ENCODE measurements at regions not wholly inside any gene's neighbourhood (a gene's known extent, or its start where the extent isn't known, plus 50 kb on each side); places are given as distances from the start of the nearest gene placed in this dataset.
"Not testable (repeated sequence)": the region's sequence is repeated elsewhere in the genome, so short reads cannot be mapped to it uniquely, and the experiment has no call there.

DNA sequence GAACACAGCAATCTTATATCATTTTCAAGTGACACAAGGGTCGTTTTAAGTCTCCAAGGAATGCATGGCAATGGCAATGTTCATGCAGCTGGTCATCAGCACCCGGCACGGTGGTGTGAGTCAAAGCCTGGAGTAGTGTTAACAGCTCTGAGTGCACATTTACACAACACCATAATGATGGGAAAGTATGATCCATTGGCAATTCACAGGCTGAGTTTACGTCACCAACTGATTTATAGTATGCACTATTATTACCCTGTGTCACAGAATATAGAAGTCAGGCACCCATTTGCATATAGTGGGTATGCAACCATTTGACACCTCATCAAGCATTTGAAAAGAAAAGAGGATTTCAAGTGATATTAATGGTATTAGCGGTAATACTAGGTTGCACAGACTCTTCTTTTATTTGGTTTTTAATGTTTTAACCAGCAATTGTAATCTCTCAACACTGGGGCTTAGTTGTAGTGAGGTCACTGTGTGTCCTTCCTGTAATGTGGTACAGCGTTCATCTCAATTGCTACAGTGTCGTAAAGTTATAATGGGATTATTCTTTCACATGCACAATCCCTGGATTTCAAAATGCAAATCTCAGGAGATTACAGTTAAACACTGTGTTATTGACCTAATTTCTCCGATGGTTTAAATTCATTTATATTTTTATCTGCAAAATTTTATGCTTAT, 113.8 kb downstream of the C3orf38 start:
- Mint-ChIP-seq H3K4me3 (no peak overlapping the region), H3K27me3 (no peaks in the 10 kb centered on the region), H3K27ac (no peak overlapping the region), H3K4me1 (no peaks in the 10 kb centered on the region), H3K9me3 (no peaks in the 10 kb centered on the region)
- ATAC-seq (no peak), DNase-seq (no peak)

DNA sequence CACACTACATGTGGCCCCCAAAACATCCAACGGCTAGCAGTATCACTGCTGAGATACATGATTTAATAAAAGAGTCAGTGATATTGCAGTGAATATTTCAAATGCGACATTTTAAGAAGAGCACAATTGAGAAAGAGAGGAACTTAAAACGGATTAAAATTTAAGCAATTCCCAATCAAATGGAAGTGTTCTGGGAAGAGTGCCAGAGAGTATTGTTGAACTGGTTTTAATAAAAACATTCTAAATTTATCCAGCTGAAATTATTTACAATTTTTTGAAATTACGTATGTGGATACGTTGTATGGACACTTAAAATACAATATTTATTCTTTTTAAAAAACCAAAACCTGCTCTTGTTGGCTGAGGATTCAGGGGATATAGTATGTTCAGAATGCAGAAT, 117.7 kb downstream of the C3orf38 start:
- no peak for DNase-seq
- Mint-ChIP-seq H3K27ac (no peak overlapping the region), H3K27me3 (no peaks in the 10 kb centered on the region), H3K4me3 (no peak overlapping the region), H3K4me1 (no peaks in the 10 kb centered on the region), H3K9me3 (no peaks in the 10 kb centered on the region)
- ATAC-seq = no peak

DNA sequence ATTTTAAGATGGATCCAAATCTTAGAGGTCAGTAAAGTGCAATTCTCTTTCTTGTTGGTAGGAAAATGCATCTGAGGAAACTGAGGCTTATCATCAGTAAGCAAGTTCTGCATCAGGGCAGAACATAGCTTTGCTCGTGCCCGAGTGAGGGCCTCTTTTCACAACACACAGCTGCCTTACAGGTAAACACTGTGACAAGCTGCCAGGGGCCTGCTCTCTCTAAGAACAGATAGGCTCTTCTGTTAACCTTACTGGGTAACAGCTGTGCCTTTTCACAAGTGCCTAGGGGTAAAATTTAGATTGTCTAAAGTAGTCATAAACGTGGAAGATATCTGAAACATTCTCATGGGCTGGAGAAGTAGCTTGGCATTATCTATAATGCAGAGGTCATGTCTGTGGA, 118.1 kb downstream of the C3orf38 start:
- DNase-seq (no peak), ATAC-seq (no peak)
- Mint-ChIP-seq H3K4me3 (no peak overlapping the region), H3K4me1 (no peaks in the 10 kb centered on the region), H3K27me3 (no peaks in the 10 kb centered on the region), H3K27ac (no peak overlapping the region), H3K9me3 (no peaks in the 10 kb centered on the region)

DNA sequence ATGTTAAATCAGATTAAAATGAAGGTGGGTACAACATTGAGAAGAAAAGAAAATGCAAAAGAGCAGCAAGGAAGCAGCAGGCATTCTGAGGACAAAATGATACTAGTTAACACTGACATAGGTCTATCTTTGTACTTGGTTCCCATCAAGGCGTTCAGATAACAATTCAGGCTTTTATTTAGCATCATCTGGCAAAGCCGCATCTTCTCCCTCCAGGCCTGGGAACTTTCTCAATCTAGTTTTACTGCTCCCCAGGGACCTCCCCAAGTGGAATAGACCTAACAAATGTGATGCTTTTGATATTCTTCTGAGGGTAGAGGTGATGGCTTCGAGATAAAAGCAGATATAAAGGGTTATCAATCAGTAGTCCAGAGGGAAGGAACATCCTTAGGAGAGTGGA, 130.6 kb downstream of the C3orf38 start:
- Mint-ChIP-seq H3K27ac (no peak overlapping the region), H3K4me1 (no peaks in the 10 kb centered on the region), H3K27me3 (no peaks in the 10 kb centered on the region), H3K4me3 (no peak overlapping the region), H3K9me3 (no peaks in the 10 kb centered on the region)
- DNase-seq = no peak
- ATAC-seq = no peak

DNA sequence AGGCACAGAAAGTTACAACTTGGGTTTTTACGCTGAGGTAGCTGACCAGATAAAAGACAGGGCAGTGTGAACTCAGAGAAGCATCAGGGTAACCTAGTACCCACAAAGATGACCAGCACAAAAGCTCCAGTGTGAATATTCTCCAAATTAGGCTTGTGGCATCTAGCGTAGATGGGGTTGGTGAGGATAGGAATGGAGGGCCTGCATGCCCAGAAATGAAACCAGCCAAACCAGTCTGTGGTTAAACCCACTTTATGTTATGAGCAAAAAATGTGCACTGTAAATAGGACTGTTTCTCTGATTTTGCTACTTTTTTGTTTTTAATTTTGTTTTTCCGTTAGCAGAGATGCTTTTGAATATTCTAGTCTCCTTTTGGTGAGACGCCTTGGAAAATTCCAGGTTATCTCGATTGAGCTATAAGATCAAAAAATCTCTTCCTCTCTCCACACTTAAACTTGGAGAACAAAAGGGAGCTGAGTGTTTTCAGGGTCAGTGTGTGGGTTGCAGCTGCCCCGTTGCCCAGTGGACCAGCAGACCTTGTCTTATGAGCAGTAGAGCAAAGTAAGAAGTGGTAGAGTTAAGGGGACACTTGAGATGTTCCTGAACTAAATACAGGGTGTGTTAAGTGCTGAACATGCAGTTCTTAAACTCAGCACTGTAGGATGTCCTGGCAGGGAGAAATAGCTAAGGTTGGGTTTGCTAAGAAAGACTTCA, 132.9 kb downstream of the C3orf38 start:
- Mint-ChIP-seq H3K9me3 (no peaks in the 10 kb centered on the region), H3K4me1 (no peaks in the 10 kb centered on the region), H3K4me3 (no peak overlapping the region), H3K27me3 (no peaks in the 10 kb centered on the region), H3K27ac (no peak overlapping the region)
- no peak for ATAC-seq
- no peak for DNase-seq

DNA sequence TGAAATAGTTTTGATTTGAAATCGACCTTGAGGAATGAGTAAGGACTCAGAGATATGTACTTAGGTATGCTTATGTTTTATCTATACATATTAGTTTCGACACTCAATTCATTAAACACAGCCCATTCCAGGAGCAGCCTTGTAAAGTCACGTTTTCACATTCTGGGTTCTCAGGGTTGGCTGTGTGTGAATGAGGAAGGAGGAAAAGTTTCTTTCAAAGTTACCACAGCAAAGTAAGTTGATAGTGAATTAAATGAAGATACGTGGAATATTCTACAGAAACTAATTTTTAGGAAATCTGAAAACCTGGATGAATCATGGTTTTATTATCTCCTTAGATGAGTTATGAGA, 133.5 kb downstream of the C3orf38 start:
- no peaks in the 10 kb centered on the region for H3K27me3 Mint-ChIP-seq
- no peak for ATAC-seq
- H3K4me1 Mint-ChIP-seq = no peaks in the 10 kb centered on the region
- no peaks in the 10 kb centered on the region for H3K9me3 Mint-ChIP-seq
- no peak for DNase-seq
- no peak overlapping the region for H3K4me3 Mint-ChIP-seq
- no peak overlapping the region for H3K27ac Mint-ChIP-seq

DNA sequence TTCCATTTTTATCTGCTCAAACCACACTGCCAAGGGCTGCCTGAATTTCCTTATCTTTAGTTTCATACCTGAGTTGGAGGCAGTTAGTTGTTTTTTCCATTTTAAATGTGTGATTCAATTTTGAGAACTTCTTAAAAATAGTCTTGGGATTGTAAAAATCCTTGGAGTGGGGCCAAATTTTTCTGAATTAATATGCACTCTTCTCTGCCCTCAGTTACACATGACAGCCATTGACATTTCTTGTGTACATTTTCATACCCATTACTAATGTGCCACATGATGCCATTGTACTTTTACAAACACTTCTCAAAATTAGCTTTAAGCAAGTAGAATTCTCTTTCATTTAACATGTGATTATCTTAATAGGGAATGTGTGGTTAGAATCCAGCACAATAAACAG, 141.7 kb downstream of the C3orf38 start:
- Mint-ChIP-seq H3K4me3 (no peak overlapping the region), H3K4me1 (no peaks in the 10 kb centered on the region), H3K27ac (no peak overlapping the region), H3K9me3 (peaks cover 0 to 9% of the 10 kb centered on the region in 2 donors), H3K27me3 (no peaks in the 10 kb centered on the region)
- DNase-seq = no peak
- ATAC-seq = no peak

DNA sequence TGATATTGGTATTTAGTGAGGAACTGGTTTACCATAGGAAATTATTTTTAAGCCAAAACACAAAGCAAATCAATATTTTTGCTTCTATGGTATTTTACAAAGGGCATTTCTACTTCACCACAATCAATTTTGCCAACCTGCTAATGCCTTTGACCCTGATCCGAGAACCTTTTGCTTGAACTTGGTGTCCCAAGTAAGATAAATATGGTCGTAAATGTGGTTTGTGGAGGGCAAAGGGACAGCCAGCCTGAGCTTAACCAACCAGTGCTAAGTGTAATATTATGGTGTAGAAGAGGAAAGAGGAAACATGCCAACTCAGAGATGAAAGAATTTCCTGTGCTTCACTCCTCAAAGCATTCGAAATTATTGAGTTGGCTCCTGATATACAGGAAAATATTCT, 148.4 kb downstream of the C3orf38 start:
- ATAC-seq (no peak), DNase-seq (no peak)
- H3K9me3 Mint-ChIP-seq = peaks cover 0 to 9% of the 10 kb centered on the region in 2 donors
- H3K4me3 Mint-ChIP-seq = no peak overlapping the region
- no peak overlapping the region for H3K27ac Mint-ChIP-seq
- no peaks in the 10 kb centered on the region for H3K4me1 Mint-ChIP-seq
- no peaks in the 10 kb centered on the region for H3K27me3 Mint-ChIP-seq

DNA sequence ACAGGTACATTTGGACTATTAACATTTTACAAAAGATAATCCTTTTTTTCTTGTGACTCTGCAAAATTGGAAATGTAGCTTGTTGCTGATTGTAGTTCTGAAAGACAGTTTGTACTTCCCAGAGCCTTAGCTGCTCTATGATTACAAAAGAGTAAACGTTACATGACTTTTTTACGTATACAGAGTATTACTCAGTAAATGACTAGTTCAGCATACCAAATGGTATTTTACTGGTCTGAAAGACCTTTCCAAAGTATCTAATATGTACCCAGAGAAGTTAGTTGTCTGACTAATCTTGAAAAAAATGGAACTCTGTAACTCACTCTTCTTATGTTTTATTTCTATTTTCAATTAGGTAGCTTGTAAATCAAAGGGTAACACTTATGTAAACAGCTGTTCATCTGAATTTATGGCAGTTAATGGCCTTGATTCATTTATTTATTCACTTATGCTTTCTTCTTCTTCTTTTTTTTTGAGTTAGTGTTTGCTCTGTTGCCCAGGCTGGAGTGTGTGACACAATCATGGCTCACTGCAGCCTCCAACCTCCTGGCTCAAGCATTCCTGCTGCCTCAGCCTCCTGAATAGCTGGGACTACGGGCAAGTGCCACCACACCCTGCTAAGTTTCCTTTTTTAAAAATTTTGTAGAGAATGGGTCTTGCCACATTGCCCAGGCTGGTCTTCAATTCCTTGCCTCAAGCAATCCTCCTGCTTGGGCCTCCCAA, 151.7 kb downstream of the C3orf38 start:
- Mint-ChIP-seq H3K4me3 (no peak overlapping the region), H3K27me3 (no peaks in the 10 kb centered on the region), H3K9me3 (no peaks in the 10 kb centered on the region), H3K27ac (peak overlapping the region in 1 of 2 donors; percentile 89), H3K4me1 (no peaks in the 10 kb centered on the region)
- ATAC-seq (no peak), DNase-seq (no peak)

DNA sequence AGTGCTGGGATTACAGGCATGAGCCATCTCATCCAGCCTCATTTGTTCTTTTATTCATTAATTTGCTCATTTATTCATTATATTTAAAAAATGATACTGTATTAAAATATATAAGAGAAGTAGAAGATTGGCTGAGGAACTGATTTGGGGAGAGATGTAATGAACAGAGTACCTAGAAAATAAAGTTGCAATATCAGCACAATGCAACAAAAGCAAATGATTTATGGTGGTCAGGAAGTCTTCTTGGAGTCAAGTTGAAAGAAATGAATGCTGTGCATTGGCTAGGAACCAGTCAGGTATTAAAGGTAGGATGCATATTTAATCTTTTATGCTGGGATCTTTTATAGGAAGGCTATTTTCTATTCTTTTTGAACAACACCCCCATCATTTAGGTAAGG, 152.2 kb downstream of the C3orf38 start:
- no peak for ATAC-seq
- H3K27ac Mint-ChIP-seq = no peak overlapping the region

DNA sequence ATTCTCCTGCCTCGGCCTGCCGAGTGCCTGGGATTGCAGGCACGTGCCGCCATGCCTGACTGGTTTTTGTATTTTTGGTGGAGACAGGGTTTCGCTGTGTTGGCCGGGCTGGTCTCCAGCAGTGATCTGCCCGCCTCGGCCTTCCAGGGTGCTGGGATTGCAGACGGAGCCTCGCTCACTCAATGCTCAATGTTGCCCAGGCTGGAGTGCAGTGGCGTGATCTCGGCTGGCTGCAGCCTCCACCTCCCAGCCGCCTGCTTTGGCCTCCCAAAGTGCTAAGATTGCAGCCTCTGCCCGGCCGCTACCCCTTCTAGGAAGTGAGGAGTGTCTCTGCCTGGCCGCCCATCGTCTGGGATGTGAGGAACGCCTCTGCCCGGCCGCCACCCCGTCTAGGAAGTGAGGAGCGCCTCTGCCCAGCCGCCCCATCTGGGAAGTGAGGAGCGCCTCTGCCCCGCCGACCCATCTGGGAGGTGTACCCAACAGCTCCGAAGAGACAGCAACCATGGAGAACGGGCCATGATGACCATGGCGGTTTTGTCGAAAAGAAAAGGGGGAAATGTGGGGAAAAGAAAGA, 153.7 kb downstream of the C3orf38 start:
- DNase-seq, H3K27me3 Mint-ChIP-seq, ATAC-seq, H3K9me3 Mint-ChIP-seq, H3K27ac Mint-ChIP-seq, H3K4me3 Mint-ChIP-seq, H3K4me1 Mint-ChIP-seq: not testable (repeated sequence)

More for the DNA sequence above, 152.2 kb downstream of the C3orf38 start:
- no peaks in the 10 kb centered on the region for H3K27me3 Mint-ChIP-seq
- no peaks in the 10 kb centered on the region for H3K9me3 Mint-ChIP-seq
- no peak overlapping the region for H3K4me3 Mint-ChIP-seq
- no peak for DNase-seq
- H3K4me1 Mint-ChIP-seq = no peaks in the 10 kb centered on the region

DNA sequence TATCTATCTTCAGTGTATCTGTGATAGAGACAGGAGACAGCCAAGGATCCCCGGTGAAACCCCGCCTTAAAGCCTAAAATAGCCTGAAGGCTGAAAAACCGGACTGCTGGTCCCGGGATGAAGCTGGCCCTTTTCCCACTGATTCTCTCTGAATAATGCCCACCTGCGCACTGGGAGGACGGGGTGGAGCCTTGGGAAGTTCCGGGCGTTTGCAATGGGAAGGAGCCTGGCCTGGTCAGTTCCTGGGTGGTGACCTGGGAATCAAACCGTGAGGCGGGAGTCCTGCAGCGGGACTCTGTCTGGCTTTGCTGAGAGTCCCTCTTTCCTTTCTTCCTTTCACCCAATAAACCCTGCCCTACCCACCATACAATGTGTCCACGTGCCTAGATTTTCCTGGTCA, 157.9 kb downstream of the C3orf38 start:
- H3K4me1 Mint-ChIP-seq = no peaks in the 10 kb centered on the region
- H3K27ac Mint-ChIP-seq = no peak overlapping the region
- DNase-seq (no peak), ATAC-seq (no peak)
- no peak overlapping the region for H3K4me3 Mint-ChIP-seq
- no peaks in the 10 kb centered on the region for H3K27me3 Mint-ChIP-seq
- no peaks in the 10 kb centered on the region for H3K9me3 Mint-ChIP-seq

DNA sequence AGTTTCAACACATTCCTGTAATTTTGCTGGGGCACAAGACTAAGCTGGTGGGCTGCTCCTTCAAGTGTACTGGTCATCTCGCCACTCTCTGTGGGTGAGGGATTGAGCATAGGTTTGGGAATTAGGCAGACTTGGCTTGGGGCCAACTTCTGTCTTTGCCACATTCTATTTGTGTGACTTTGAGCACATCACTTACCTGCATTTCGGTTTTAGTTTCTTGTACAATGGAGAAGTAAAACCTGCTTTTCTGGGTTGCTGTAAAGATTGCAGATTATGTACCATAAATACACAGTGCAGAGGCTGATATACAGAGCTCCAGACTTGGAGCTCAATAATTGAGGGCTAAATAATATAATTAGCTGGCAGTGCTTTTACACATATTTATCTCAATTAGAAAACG, 162.1 kb downstream of the C3orf38 start:
- Mint-ChIP-seq H3K27ac (no peak overlapping the region), H3K4me3 (no peak overlapping the region), H3K9me3 (no peaks in the 10 kb centered on the region), H3K27me3 (no peaks in the 10 kb centered on the region), H3K4me1 (no peaks in the 10 kb centered on the region)
- ATAC-seq (no peak), DNase-seq (no peak)

DNA sequence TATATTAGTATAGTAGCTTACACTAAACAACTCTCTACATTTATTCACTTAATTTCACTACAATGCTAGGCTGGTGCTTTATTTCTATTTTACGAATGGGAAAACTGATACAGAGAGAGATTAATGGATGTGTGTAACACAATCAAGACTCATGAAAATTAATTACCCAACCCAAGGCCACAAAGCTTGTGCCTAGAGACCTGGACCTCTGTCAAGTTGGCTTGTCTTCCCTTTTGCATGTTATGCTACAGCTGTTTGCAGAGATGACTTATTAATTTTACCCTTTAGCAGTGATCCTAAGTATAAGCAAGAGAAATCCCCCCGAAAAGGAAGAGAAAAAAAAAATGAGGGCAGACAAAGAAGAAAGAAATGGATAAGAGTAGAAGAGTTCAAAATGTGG, 162.5 kb downstream of the C3orf38 start:
- no peaks in the 10 kb centered on the region for H3K9me3 Mint-ChIP-seq
- no peaks in the 10 kb centered on the region for H3K4me1 Mint-ChIP-seq
- DNase-seq = no peak
- ATAC-seq = no peak
- H3K27ac Mint-ChIP-seq = no peak overlapping the region
- H3K4me3 Mint-ChIP-seq = no peak overlapping the region
- no peaks in the 10 kb centered on the region for H3K27me3 Mint-ChIP-seq

DNA sequence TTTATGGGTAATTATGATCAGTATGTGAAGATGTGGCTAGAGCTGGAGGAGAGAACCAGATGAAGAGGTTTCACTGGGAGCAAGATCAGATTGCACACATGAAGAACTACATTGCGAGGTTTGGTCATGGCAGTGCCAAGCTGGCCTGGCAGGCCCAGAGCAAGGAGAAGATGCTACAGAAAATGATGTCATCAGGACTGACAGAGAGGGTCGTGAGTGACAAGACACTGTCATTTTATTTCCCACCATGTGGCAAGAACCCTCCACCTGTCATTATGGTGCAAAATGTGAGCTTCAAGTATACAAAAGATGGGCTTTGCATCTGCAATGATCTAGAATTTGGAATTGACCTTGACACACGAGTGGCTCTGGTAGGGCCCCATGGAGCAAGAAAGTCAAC, 168.3 kb downstream of the C3orf38 start:
- ATAC-seq = no peak

More for the DNA sequence above, 168.3 kb downstream of the C3orf38 start:
- Mint-ChIP-seq H3K27ac (no peak overlapping the region), H3K9me3 (peaks cover 0 to 10% of the 10 kb centered on the region in 2 donors), H3K4me1 (no peaks in the 10 kb centered on the region), H3K4me3 (no peak overlapping the region), H3K27me3 (no peaks in the 10 kb centered on the region)
- DNase-seq = no peak
